Ramos (cell line): ENCODE measurements at regions not wholly inside any gene's neighbourhood (a gene's known extent, or its start where the extent isn't known, plus 50 kb on each side); places are given as distances from the start of the nearest gene placed in this dataset.

Source experiments
- in situ Hi-C: fragments of 300-500 bp; cut with MboI; formaldehyde crosslinking; loops from one replicate; pipeline ENCODE4 v1.14.3; 2022; ENCODE audit warnings: low sequenced_read_pairs; ENCODE audit not compliant: unreplicated experiment

GRCh38 chr1:25045480-25046193 lies 115.6 kb upstream of the RUNX3 start:
- in situ Hi-C loops: no loop called here

GRCh38 chr1:25043228-25043580 lies 113.1 kb upstream of the RUNX3 start:
- in situ Hi-C loops: loop anchor here (5.0 kb wide), 1 partner anchor 101 kb away; no protein-coding TSS in a partner anchor

GRCh38 chr1:25042331-25043227 lies 112.5 kb upstream of the RUNX3 start:
- in situ Hi-C loops: loop anchor here (5.0 kb wide), 1 partner anchor 100 kb away; no protein-coding TSS in a partner anchor

- in situ Hi-C loops: loop anchor here (5.0 kb wide), 1 partner anchor 100 kb away; no protein-coding TSS in a partner anchor
These were observed 111.8 kb upstream of the RUNX3 start for GRCh38 chr1:25041916-25042315.

GRCh38 chr1:25040122-25040685 lies 110.1 kb upstream of the RUNX3 start:
- in situ Hi-C loops: loop anchor here (5.0 kb wide), 1 partner anchor 98 kb away; no protein-coding TSS in a partner anchor

- in situ Hi-C loops: no loop called here
These were observed 109.2 kb upstream of the RUNX3 start for GRCh38 chr1:25039229-25039628.

- in situ Hi-C loops: no loop called here
These were observed 108.6 kb upstream of the RUNX3 start for GRCh38 chr1:25038699-25039098.

- in situ Hi-C loops: no loop called here
These were observed 107.3 kb upstream of the RUNX3 start for GRCh38 chr1:25037174-25038074.

GRCh38 chr1:25036117-25036546 lies 106.1 kb upstream of the RUNX3 start:
- in situ Hi-C loops: no loop called here

GRCh38 chr1:25035523-25036116 lies 105.5 kb upstream of the RUNX3 start:
- in situ Hi-C loops: no loop called here

GRCh38 chr1:25034736-25035522 lies 104.9 kb upstream of the RUNX3 start:
- in situ Hi-C loops: no loop called here

GRCh38 chr1:25033828-25034705 lies 104.0 kb upstream of the RUNX3 start:
- in situ Hi-C loops: no loop called here

- in situ Hi-C loops: no loop called here
These were observed 103.2 kb upstream of the RUNX3 start for GRCh38 chr1:25033030-25033827.

- in situ Hi-C loops: no loop called here
These were observed 102.0 kb upstream of the RUNX3 start for GRCh38 chr1:25031966-25032667.

- in situ Hi-C loops: no loop called here
These were observed 101.5 kb upstream of the RUNX3 start for GRCh38 chr1:25031601-25031965.
